HL-60 (cell line): ENCODE measurements at regions not wholly inside any gene's neighbourhood (a gene's known extent, or its start where the extent isn't known, plus 50 kb on each side); places are given as distances from the start of the nearest gene placed in this dataset.

Source experiments
- POLR2AphosphoS5 ChIP-seq: IDR thresholded peaks from 2 replicates; pipeline ENCODE4 v1.6.1; 2012; ENCODE audit warnings: low read depth
- TF ChIP-seq, protein P1 (sequence below): IDR thresholded peaks from one replicate; pipeline ENCODE4 v1.5.1; 2011; ENCODE audit warnings: low read length, control low read depth, inconsistent platforms; ENCODE audit not compliant: insufficient read depth

DNA sequence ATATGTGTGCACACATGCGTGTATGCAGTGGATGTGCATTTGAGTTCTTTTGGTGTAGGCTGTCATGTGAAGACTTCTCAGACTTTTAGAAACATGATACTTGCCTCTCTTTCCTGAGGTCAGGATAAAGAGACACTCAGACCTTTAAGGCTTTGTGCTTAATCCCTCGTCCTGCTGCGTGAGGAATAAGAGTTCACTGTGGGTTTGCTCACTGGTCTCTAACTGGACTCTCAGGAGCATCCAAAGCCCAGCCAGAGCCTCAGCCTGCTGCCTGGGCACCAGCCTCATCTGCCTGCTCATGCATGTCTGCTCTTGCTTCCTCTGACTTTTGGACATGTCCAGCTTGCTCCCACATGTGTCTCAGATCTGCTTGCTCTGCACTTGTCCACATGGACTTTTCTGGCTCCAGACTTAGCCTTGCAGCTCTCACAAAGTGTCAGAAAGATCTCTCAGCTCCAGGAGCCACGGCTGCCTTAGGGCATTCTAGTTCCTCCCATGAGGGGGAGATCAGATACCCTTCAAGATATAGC, 65.1 kb upstream of the ZNF366 start:
- TF ChIP-seq POLR2AphosphoS5: no peak
- TF ChIP-seq, protein P1, sequence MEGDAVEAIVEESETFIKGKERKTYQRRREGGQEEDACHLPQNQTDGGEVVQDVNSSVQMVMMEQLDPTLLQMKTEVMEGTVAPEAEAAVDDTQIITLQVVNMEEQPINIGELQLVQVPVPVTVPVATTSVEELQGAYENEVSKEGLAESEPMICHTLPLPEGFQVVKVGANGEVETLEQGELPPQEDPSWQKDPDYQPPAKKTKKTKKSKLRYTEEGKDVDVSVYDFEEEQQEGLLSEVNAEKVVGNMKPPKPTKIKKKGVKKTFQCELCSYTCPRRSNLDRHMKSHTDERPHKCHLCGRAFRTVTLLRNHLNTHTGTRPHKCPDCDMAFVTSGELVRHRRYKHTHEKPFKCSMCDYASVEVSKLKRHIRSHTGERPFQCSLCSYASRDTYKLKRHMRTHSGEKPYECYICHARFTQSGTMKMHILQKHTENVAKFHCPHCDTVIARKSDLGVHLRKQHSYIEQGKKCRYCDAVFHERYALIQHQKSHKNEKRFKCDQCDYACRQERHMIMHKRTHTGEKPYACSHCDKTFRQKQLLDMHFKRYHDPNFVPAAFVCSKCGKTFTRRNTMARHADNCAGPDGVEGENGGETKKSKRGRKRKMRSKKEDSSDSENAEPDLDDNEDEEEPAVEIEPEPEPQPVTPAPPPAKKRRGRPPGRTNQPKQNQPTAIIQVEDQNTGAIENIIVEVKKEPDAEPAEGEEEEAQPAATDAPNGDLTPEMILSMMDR: no peak
